Calu3 (cell line): ENCODE measurements at regions not wholly inside any gene's neighbourhood (a gene's known extent, or its start where the extent isn't known, plus 50 kb on each side); places are given as distances from the start of the nearest gene placed in this dataset.

Experiments
- BruUV-seq: library from RNA; stranded (reverse); fragments of 400-500 nt; replicated peaks from 2 replicates; lab custom pipeline; 2021; lab: Mats Ljungman, UMichigan
- CTCF ChIA-PET: fragments of 300-600 bp; sonication (Branson Sonifier 250); formaldehyde crosslinking; loops from one replicate; lab custom pipeline; 2022; ENCODE audit warnings: antibody characterized with exemption; lab: Charles Lee
- DNase-seq: peaks from one replicate; pipeline ENCODE4 v3.0.0; 2022
- H3K27ac Mint-ChIP-seq: one replicate; pipeline ENCODE4 v1.8.0; 2022; ENCODE audit warnings: mixed read lengths; ENCODE audit not compliant: unreplicated experiment
- H3K27me3 Mint-ChIP-seq: one replicate; pipeline ENCODE4 v1.8.0; 2022; ENCODE audit warnings: mixed read lengths; ENCODE audit not compliant: unreplicated experiment
- H3K36me3 Mint-ChIP-seq: one replicate; pipeline ENCODE4 v1.8.0; 2022; ENCODE audit warnings: mild to moderate bottlenecking, moderate library complexity, mixed read lengths; ENCODE audit not compliant: insufficient read depth, unreplicated experiment
- H3K4me1 Mint-ChIP-seq: one replicate; pipeline ENCODE4 v1.8.0; 2022; ENCODE audit warnings: mild to moderate bottlenecking, low read depth, mixed read lengths; ENCODE audit not compliant: unreplicated experiment
- H3K4me3 Mint-ChIP-seq: one replicate; pipeline ENCODE4 v1.8.0; 2022; ENCODE audit warnings: mild to moderate bottlenecking, low read depth, moderate library complexity, mixed read lengths; ENCODE audit not compliant: unreplicated experiment
- H3K9me3 Mint-ChIP-seq: one replicate; pipeline ENCODE4 v1.8.0; 2022; ENCODE audit warnings: low read depth, mixed read lengths; ENCODE audit not compliant: unreplicated experiment
- CTCF ChIP-seq: fragments of 200-600 bp; IDR thresholded peaks from one replicate; pipeline ENCODE4 v1.8.0; 2022; ENCODE audit warnings: antibody characterized with exemption; ENCODE audit not compliant: unreplicated experiment
- intact Hi-C: fragments of 100-400 bp; cut with micrococcal nuclease; formaldehyde crosslinking; loops from one replicate; pipeline ENCODE4 v1.10.0; 2022; ENCODE audit not compliant: unreplicated experiment

DNA sequence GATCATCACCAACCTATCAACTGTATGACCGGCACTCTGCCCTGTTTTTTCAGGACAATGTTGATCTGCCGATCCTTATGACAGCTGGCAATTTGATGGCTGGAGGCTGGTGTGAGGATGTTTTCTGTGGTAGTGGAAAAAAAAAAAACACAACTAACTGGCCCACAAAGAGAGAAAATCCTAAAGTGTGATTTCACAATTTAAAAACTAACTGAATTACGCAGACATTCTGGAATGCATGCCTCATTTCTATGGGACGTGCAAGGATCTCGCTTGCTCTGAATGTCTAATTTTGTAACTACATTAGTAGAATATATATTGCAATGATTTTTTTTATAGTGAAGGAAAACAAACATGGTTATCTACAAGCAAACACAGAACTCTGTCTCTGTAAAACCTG lies 590.5 kb downstream of the ETS1 start:
- intact Hi-C loops: no loop called here
- Mint-ChIP-seq H3K4me3 (no peak overlapping the region), H3K27me3 (no peaks in the 10 kb centered on the region), H3K27ac (no peak overlapping the region), H3K9me3 (peaks cover 2% of the 10 kb centered on the region), H3K4me1 (no peaks in the 10 kb centered on the region), H3K36me3 (no peaks in the 10 kb centered on the region)
- DNase-seq: no peak
- CTCF ChIA-PET: no interaction called here
- no TSS peak for BruUV-seq
- TF ChIP-seq CTCF: no peak

DNA sequence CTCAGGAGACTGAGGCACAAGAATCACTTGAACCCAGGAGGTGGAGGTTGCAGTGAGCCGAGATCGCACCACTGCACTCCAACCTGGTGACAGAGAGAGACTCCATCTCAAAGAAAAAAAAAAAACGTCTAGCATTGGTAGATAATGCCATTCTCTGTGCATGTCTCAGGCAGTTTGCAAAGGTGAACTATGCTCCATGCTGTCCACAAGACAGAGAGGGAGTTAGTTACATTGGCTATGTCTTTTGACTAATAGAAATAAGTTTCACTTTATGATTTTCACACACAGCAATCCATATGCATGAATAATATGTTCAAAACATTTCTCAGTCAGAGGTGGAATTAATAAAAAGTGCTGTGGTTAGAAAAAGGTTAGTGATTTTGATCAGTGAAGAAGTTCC lies 591.4 kb downstream of the ETS1 start:
- CTCF ChIA-PET: no interaction called here
- no peaks in the 10 kb centered on the region for H3K27me3 Mint-ChIP-seq

GRCh38 chr11:127994736-127995135 lies 592.6 kb downstream of the ETS1 start:
- Mint-ChIP-seq H3K9me3 (peaks cover 2% of the 10 kb centered on the region), H3K36me3 (no peaks in the 10 kb centered on the region), H3K27me3 (no peaks in the 10 kb centered on the region), H3K4me3 (no peak overlapping the region), H3K27ac (no peak overlapping the region), H3K4me1 (no peaks in the 10 kb centered on the region)
- no TSS peak for BruUV-seq
- CTCF ChIA-PET: no interaction called here
- intact Hi-C loops: no loop called here
- no peak for TF ChIP-seq CTCF
- DNase-seq: no peak

More for the DNA sequence above, 591.4 kb downstream of the ETS1 start:
- no peak for TF ChIP-seq CTCF
- DNase-seq: no peak
- Mint-ChIP-seq H3K27ac (no peak overlapping the region), H3K9me3 (peaks cover 2% of the 10 kb centered on the region), H3K36me3 (no peaks in the 10 kb centered on the region), H3K4me1 (no peaks in the 10 kb centered on the region), H3K4me3 (no peak overlapping the region)
- intact Hi-C loops: no loop called here
- no TSS peak for BruUV-seq

- no peaks in the 10 kb centered on the region for H3K36me3 Mint-ChIP-seq
- H3K27me3 Mint-ChIP-seq: no peaks in the 10 kb centered on the region
- intact Hi-C loops: no loop called here
- CTCF ChIA-PET: no interaction called here
- no peaks in the 10 kb centered on the region for H3K9me3 Mint-ChIP-seq
- TF ChIP-seq CTCF: no peak
- DNase-seq: no peak
- H3K27ac Mint-ChIP-seq: no peak overlapping the region
- H3K4me3 Mint-ChIP-seq: no peak overlapping the region
- BruUV-seq: no TSS peak
- H3K4me1 Mint-ChIP-seq: no peaks in the 10 kb centered on the region
These were observed 593.6 kb downstream of the ETS1 start for GRCh38 chr11:127993788-127994187.
